Left cardiac atrium (tissue), 4 donors: ENCODE measurements at regions not wholly inside any gene's neighbourhood (a gene's known extent, or its start where the extent isn't known, plus 50 kb on each side); places are given as distances from the start of the nearest gene placed in this dataset.
"Not testable (repeated sequence)": the region's sequence is repeated elsewhere in the genome, so short reads cannot be mapped to it uniquely, and the experiment has no call there.

Experiments used
- ATAC-seq, 2 donors: fragments of 200-7000 bp; cut with Tn5 transposase; one replicate each; pipeline ENCODE4 v1.9.1; 2020; ENCODE audit warnings: mild to moderate bottlenecking in 2 of 2, moderate library complexity in 2 of 2
- DNase-seq: peaks from one replicate; pipeline ENCODE4 v3.0.0-alpha.2; 2020
- intact Hi-C, 2 donors: fragments of 100-400 bp; cut with DNase I; formaldehyde crosslinking; loops; one replicate each; pipeline versions ENCODE4 v1.14.1 to v1.15.1; 2022 to 2023
- donor health status: DM: no; HTN: yes; CAD: no.
- donor health status: DM: no; HTN: yes; CAD: no; lungs with severe emphysema.
- donor health status: DM: yes; HTN: yes; CAD: no.
- donor health status: Dilated cardiomyopathy.

- no peak for DNase-seq
- intact Hi-C loops: no loop called here
- no peak for ATAC-seq
Observed at GRCh38 chr13:108084840-108085239, 130.5 kb downstream of the LIG4 start.

DNA sequence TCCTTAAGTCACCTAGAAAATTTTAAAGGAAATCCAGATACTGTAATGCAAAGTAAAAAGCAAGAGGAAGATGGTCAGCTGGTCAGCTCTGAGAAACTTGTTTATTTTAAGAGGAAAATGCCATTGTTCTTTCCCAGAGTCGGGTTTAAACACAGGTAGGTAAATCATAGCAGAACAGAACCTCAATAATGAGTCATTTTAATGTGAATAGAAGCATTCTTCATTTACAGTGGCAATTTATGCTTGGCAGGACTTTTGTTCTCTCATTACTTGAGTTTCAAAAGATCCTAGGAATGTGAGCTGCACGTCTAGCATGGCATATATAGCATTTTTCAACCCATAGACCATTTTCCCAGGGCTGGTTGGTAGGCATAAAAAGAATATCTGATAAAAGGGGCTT is 132.3 kb downstream of the LIG4 start:
- no peak for DNase-seq
- intact Hi-C loops: no loop called here

GRCh38 chr13:108082481-108082880 is 132.9 kb downstream of the LIG4 start:
- DNase-seq: no peak
- intact Hi-C loops: no loop called here
- no peak for ATAC-seq

More for the DNA sequence above, 132.3 kb downstream of the LIG4 start:
- ATAC-seq: no peak

GRCh38 chr13:108077284-108077683 is 138.1 kb downstream of the LIG4 start:
- intact Hi-C loops: no loop called here
- ATAC-seq (no peak), DNase-seq (no peak)

- ATAC-seq, DNase-seq, intact Hi-C loops: not testable (repeated sequence)
Observed at GRCh38 chr13:108074429-108074828, 140.9 kb downstream of the LIG4 start.

GRCh38 chr13:108070925-108071324 is 144.4 kb downstream of the LIG4 start:
- no peak for DNase-seq

GRCh38 chr13:108070491-108070890 is 144.8 kb downstream of the LIG4 start:
- intact Hi-C loops: no loop called here

More at GRCh38 chr13:108070925-108071324, 144.4 kb downstream of the LIG4 start:
- no peak for ATAC-seq
- intact Hi-C loops: no loop called here

DNA sequence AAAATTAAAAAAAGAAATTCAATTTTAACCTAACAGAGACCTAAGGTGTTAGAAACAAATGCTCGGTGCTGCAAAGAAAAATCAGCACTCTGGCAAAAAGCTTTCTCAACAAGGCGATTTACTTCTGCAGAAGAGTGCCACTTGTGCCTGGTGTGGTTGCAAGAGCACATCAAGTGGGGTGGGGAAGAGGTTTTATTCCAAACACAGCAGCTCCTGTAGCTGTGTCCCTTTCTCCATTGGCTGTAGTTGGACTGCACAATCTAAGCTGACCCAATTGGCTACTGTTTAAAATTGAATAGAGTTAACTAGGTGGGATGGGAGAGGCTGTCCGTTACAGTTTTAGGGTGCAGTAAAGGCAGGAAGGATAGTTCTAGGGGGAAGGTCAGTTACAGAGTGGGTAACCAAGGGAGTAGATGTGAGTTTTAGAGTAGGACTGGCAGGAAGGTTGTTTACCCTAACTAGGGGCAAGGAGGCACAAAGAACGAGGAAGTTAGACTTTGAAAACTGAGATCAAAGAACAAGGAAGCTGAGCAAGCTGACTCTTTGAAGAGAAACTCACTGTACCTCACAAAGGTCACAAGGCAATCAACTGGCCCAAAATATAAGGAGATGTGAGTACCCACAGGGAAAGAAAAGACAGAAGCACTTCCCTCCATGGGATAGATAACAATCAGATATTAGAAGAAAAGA is 145.7 kb downstream of the LIG4 start:
- no peak for ATAC-seq
- no peak for DNase-seq
- intact Hi-C loops: no loop called here

More at GRCh38 chr13:108070491-108070890, 144.8 kb downstream of the LIG4 start:
- ATAC-seq (no peak), DNase-seq (no peak)

DNA sequence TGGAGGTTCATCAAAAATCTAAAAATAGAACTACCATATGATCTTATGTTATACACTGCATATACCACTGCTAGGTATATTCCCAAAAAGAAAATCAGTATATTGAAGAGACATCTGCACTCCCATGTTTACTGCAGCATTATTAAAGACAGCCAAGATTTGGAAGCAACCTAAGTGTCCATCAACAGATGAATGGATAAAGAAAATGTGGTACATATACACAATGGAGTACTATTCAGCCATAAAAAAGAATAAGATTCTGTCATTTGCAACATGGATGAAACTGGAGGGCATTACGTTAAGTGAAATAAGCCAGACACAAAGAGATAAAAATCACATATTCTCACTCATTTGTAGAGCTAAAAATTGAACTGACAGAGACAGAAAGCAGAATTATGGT is 151.0 kb downstream of the LIG4 start:
- intact Hi-C loops, ATAC-seq, DNase-seq: not testable (repeated sequence)

DNA sequence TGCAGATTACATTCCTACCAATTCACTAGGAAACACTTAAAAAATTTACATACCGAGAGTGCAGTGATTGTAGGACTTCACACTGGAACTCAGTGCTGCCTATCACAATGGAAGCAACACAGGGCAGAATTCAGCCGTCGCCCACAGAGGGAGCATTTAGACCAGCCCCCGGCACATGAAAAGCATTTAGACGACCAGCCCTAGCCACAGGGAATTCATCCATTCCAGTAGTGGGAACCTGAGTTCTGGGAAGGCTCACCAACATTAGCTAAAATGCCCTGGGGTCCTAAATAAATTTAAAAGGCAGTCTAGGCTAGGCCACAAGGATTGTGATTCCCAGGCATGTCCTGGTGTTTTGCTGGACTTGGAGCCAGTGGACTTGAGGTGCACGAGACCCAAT is 155.2 kb downstream of the LIG4 start:
- intact Hi-C loops: no loop called here
- ATAC-seq (no peak), DNase-seq (no peak)

DNA sequence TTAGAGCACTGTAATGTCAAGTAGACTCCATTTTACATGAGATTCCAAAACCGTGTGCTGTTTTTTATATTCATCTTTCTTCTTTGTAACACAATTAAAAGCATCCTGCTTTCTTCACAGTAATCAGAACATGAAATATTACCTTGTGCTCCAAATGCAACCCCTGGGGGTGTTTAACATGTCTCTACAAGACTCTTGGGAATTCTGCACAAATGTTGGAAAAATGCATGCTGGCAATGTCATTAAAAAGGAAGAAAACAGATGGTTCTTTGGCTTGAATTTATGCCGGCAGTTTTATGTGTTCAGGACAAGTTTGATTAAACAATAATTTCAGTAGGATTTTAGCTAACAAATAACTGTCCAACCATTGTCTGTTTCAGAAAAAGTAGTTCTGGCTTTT is 159.1 kb downstream of the LIG4 start:
- ATAC-seq (no peak), DNase-seq (no peak)
- intact Hi-C loops: no loop called here

DNA sequence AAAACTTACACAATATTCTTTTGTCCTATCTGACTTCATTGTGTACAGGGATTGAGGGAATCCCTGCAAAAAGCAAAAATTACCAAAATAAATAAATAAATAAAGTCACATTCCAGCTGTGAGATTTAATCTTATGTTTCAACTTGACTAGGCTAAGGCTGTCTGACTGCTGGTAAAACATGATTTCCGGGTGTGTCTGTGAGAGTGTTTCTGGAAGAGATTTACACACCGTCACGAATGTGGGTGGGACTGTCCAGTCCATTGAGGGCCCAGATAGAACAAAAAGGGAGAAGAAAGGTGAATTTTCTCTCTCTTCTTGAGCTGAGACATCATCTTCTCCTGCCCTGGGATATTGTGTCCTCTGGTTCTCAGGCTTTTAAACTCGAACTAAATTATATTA is 166.1 kb downstream of the LIG4 start:
- intact Hi-C loops: no loop called here
- no peak for ATAC-seq
- no peak for DNase-seq

- DNase-seq: no peak
- intact Hi-C loops: no loop called here
- ATAC-seq: peak in 1 of 2 donors; percentile 72
Observed at GRCh38 chr13:108044954-108045353, 170.4 kb downstream of the LIG4 start.

- intact Hi-C loops, DNase-seq, ATAC-seq: not testable (repeated sequence)
Observed at GRCh38 chr13:108042866-108043265, 172.5 kb downstream of the LIG4 start.

DNA sequence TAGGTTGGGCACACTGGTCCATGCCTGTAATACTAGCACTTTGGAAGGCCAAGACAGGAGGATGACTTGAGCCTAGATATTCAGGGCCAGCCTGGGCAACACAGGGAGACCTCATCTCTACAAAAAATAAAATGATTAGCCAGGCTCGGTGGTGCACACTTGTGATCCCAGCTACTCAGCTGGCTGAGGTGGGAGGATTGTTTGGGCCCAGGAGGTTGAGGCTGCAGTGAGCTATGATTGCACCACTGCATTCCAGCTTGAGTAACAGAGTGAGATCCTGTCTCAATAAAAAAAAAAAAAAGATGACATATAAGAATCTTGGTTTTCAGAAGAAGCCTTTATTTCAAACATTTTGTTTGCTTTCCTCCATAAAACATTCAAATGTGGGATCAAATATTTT is 178.0 kb downstream of the LIG4 start:
- ATAC-seq (peak in 1 of 2 donors; percentile 56), DNase-seq (no peak)
- intact Hi-C loops: no loop called here

- intact Hi-C loops: no loop called here
- ATAC-seq (no peak), DNase-seq (no peak)
Observed at GRCh38 chr13:108036411-108036932, 178.9 kb downstream of the LIG4 start.

GRCh38 chr13:108034909-108035410 is 180.4 kb downstream of the LIG4 start:
- DNase-seq (no peak), ATAC-seq (no peak)
- intact Hi-C loops: no loop called here

- intact Hi-C loops: no loop called here
- peak in 1 of 2 donors; percentile 77 for ATAC-seq
- no peak for DNase-seq
Observed at GRCh38 chr13:108033800-108034707, 181.3 kb downstream of the LIG4 start.

GRCh38 chr13:108031865-108032264 is 183.5 kb downstream of the LIG4 start:
- no peak for DNase-seq
- no peak for ATAC-seq
- intact Hi-C loops: no loop called here

DNA sequence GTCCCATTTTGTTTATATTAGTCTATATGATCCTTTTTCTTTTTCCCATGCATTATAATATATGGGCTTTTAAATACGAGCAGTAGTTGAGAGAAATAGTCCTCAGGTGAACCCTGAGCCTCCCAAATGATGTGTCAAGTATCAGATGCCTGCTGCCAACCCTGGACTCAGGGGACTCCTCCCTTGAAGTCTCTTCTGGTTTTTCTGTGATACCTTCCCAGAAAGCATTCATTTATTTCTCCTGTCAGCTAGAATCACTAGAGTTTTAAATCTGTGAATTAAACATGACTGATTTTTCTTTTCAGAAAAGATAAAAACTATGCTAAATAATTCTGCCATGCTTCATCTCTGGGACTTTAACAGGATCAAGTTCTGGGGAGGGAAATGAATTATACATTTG is 184.6 kb downstream of the LIG4 start:
- DNase-seq (no peak), ATAC-seq (no peak)
- intact Hi-C loops: no loop called here
